D721Med (cell line): ENCODE measurements at regions not wholly inside any gene's neighbourhood (a gene's known extent, or its start where the extent isn't known, plus 50 kb on each side); places are given as distances from the start of the nearest gene placed in this dataset.

Source experiments
- DNase-seq: peaks from one replicate; pipeline ENCODE4 v3.0.0; 2011; ENCODE audit warnings: low spot score; ENCODE audit not compliant: insufficient read length
- FAIRE-seq: peaks from 2 replicates; lab custom pipeline; 2011; peaks lifted over from hg19 to GRCh38; lab: Jason Lieb, UNC
- CTCF ChIP-seq: IDR thresholded peaks from 2 replicates; pipeline ENCODE4 v1.5.1; 2012; ENCODE audit warnings: mild to moderate bottlenecking, control low read depth; ENCODE audit not compliant: insufficient read depth; ENCODE audit errors: missing control alignments

- TF ChIP-seq CTCF, result no peak
- no peak for DNase-seq
- no peak for FAIRE-seq
These were observed 1088.5 kb upstream of the CDH6 start for GRCh38 chr5:30104872-30105596.

- DNase-seq, result no peak
- peak; percentile 6 for FAIRE-seq
- no peak for TF ChIP-seq CTCF
These were observed 1089.9 kb upstream of the CDH6 start for GRCh38 chr5:30103452-30104202.

DNA sequence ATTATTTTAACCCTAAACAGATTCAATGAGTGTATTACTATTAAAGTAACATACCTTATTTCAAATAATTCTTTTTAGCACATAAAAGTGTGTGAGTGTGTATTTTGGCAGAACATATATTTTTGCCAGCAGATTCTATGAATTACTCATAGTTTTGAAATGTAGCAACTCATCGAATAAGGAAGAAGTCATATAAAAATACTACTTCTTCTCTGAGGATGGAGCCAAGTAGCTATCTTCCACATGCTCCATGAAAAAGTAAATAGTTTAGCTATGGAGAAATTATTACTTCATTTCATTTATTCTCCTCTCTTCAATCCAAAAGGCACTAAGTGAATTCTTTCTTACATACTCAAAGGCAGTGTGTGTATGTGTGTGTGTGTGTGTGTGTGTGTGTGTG, 1090.4 kb upstream of the CDH6 start:
- DNase-seq (no peak), FAIRE-seq (no peak)
- no peak for TF ChIP-seq CTCF

DNA sequence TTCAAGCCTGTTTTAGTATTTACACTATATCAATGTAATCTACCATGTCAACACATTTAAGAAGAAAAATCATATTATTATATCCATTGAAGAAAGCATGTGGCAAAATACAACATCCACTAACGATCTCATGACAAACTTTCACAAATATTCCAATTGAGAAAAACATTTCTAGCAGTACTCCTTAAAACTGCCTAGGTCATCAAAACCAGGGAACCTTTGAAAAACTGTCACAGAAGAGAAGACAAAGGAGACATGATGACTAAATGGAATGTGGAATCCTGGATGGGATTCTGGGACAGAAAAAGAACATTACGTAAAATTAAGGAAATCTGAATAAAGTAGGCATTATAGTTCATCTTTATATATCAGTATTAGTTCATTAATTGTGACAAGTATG, 1091.3 kb upstream of the CDH6 start:
- DNase-seq, result no peak
- TF ChIP-seq CTCF, result no peak
- no peak for FAIRE-seq

DNA sequence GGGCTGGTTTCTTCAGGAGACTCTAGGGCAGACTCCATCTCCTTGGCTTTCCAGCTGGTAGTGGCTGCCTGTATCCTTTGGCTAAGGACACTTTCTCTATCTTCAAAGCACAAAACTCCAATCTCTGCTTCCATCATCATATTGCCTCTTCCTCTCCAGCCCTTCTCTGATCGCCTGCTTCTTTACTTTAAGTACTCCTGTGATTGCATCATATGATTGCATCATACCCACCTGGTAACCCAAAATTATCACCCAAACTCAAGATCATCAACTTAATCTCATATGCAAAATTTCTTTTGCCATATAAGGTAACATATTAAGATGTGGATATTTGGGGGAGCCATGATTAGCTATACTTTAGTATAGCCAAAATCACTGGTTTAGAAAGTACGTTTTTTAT, 1092.6 kb upstream of the CDH6 start:
- FAIRE-seq (peak; percentile 25), DNase-seq (no peak)
- TF ChIP-seq CTCF, result no peak

- no peak for DNase-seq
- peak; percentile 89 for FAIRE-seq
- TF ChIP-seq CTCF, result no peak
These were observed 1093.3 kb upstream of the CDH6 start for GRCh38 chr5:30100148-30100713.
